Adipocyte (in vitro differentiated cells): ENCODE measurements at regions not wholly inside any gene's neighbourhood (a gene's known extent, or its start where the extent isn't known, plus 50 kb on each side); places are given as distances from the start of the nearest gene placed in this dataset.

Experiments
- DNase-seq: peaks from one replicate; pipeline ENCODE4 v3.0.0-alpha.2; 2015; ENCODE audit warnings: low read depth
- H3K27me3 ChIP-seq: replicated peaks from 2 replicates; pipeline ENCODE4 v1.7.0; 2013; ENCODE audit warnings: mild to moderate bottlenecking, low read length, moderate library complexity; ENCODE audit not compliant: control insufficient read depth, insufficient read depth
- H3K36me3 ChIP-seq: 2 replicates; pipeline ENCODE4 v1.7.0; 2013; ENCODE audit warnings: low read length, mild to moderate bottlenecking, moderate library complexity; ENCODE audit not compliant: control insufficient read depth, insufficient read depth, severe bottlenecking
- H3K4me1 ChIP-seq: 2 replicates; pipeline ENCODE4 v1.7.0; 2013; ENCODE audit warnings: mild to moderate bottlenecking, low read length, moderate library complexity; ENCODE audit not compliant: control insufficient read depth, insufficient read depth
- H3K4me3 ChIP-seq: 2 replicates; pipeline ENCODE4 v1.7.0; 2013; ENCODE audit warnings: mild to moderate bottlenecking, low read length, moderate library complexity
- H3K9ac ChIP-seq: 2 replicates; pipeline ENCODE4 v1.7.0; 2013; ENCODE audit warnings: mild to moderate bottlenecking, low read length, moderate library complexity
- H3K9me3 ChIP-seq: 2 replicates; pipeline ENCODE4 v1.7.0; 2013; ENCODE audit warnings: mild to moderate bottlenecking, low read length, moderate library complexity; ENCODE audit not compliant: control insufficient read depth

GRCh38 chr4:125140966-125141495, 173.7 kb upstream of the FAT4 start:
- Histone ChIP-seq H3K9me3 (no peaks in the 10 kb centered on the region), H3K27me3 (no peaks in the 10 kb centered on the region), H3K9ac (no peak overlapping the region), H3K36me3 (no peaks in the 10 kb centered on the region), H3K4me3 (no peak overlapping the region), H3K4me1 (no peaks in the 10 kb centered on the region)
- DNase-seq: peak; percentile 53

GRCh38 chr4:125135652-125136051, 179.1 kb upstream of the FAT4 start:
- Histone ChIP-seq H3K4me1 (no peaks in the 10 kb centered on the region), H3K27me3 (no peaks in the 10 kb centered on the region), H3K4me3 (no peak overlapping the region), H3K36me3 (no peaks in the 10 kb centered on the region), H3K9me3 (no peaks in the 10 kb centered on the region), H3K9ac (no peak overlapping the region)
- DNase-seq: no peak

- Histone ChIP-seq H3K4me3 (no peak overlapping the region), H3K4me1 (no peaks in the 10 kb centered on the region), H3K36me3 (no peaks in the 10 kb centered on the region), H3K9me3 (no peaks in the 10 kb centered on the region), H3K27me3 (no peaks in the 10 kb centered on the region), H3K9ac (no peak overlapping the region)
- DNase-seq: no peak
Measured at GRCh38 chr4:125132729-125133128, 182.0 kb upstream of the FAT4 start.

GRCh38 chr4:125131891-125132680, 182.7 kb upstream of the FAT4 start:
- H3K27me3 ChIP-seq: no peaks in the 10 kb centered on the region
- H3K36me3 ChIP-seq: no peaks in the 10 kb centered on the region
- H3K4me1 ChIP-seq: no peaks in the 10 kb centered on the region
- no peaks in the 10 kb centered on the region for H3K9me3 ChIP-seq
- H3K9ac ChIP-seq: no peak overlapping the region
- H3K4me3 ChIP-seq: no peak overlapping the region
- DNase-seq: peak; percentile 69

GRCh38 chr4:125125276-125125675, 189.5 kb upstream of the FAT4 start:
- Histone ChIP-seq H3K4me3 (peak overlapping the region; percentile 46), H3K9ac (no peak overlapping the region), H3K27me3 (no peaks in the 10 kb centered on the region), H3K9me3 (no peaks in the 10 kb centered on the region), H3K36me3 (no peaks in the 10 kb centered on the region), H3K4me1 (peaks cover 23% of the 10 kb centered on the region)
- peak; percentile 43 for DNase-seq

GRCh38 chr4:125123570-125124109, 191.1 kb upstream of the FAT4 start:
- peak; percentile 81 for DNase-seq
- H3K9ac ChIP-seq: no peak overlapping the region
- no peak overlapping the region for H3K4me3 ChIP-seq
- H3K4me1 ChIP-seq: peaks cover 23% of the 10 kb centered on the region
- no peaks in the 10 kb centered on the region for H3K9me3 ChIP-seq
- no peaks in the 10 kb centered on the region for H3K36me3 ChIP-seq
- no peaks in the 10 kb centered on the region for H3K27me3 ChIP-seq

GRCh38 chr4:125121581-125121980, 193.2 kb upstream of the FAT4 start:
- H3K4me1 ChIP-seq: peaks cover 23% of the 10 kb centered on the region
- H3K27me3 ChIP-seq: no peaks in the 10 kb centered on the region
- H3K36me3 ChIP-seq: no peaks in the 10 kb centered on the region
- no peak overlapping the region for H3K9ac ChIP-seq
- H3K9me3 ChIP-seq: no peaks in the 10 kb centered on the region
- H3K4me3 ChIP-seq: no peak overlapping the region
- no peak for DNase-seq

- H3K4me1 ChIP-seq: no peaks in the 10 kb centered on the region
- H3K4me3 ChIP-seq: no peak overlapping the region
- H3K27me3 ChIP-seq: no peaks in the 10 kb centered on the region
- no peaks in the 10 kb centered on the region for H3K9me3 ChIP-seq
- no peaks in the 10 kb centered on the region for H3K36me3 ChIP-seq
- DNase-seq: no peak
- no peak overlapping the region for H3K9ac ChIP-seq
Measured at GRCh38 chr4:125116431-125116830, 198.3 kb upstream of the FAT4 start.

GRCh38 chr4:125115941-125116340, 198.8 kb upstream of the FAT4 start:
- Histone ChIP-seq H3K36me3 (no peaks in the 10 kb centered on the region), H3K9me3 (no peaks in the 10 kb centered on the region), H3K4me3 (no peak overlapping the region), H3K4me1 (no peaks in the 10 kb centered on the region), H3K27me3 (no peaks in the 10 kb centered on the region), H3K9ac (no peak overlapping the region)
- DNase-seq: peak; percentile 55

GRCh38 chr4:125115476-125115875, 199.3 kb upstream of the FAT4 start:
- Histone ChIP-seq H3K4me1 (no peaks in the 10 kb centered on the region), H3K9me3 (no peaks in the 10 kb centered on the region), H3K9ac (no peak overlapping the region), H3K27me3 (no peaks in the 10 kb centered on the region), H3K4me3 (no peak overlapping the region), H3K36me3 (no peaks in the 10 kb centered on the region)
- DNase-seq: peak; percentile 51

GRCh38 chr4:125112536-125112935, 202.2 kb upstream of the FAT4 start:
- Histone ChIP-seq H3K4me3 (no peak overlapping the region), H3K9ac (no peak overlapping the region), H3K36me3 (no peaks in the 10 kb centered on the region), H3K9me3 (no peaks in the 10 kb centered on the region), H3K4me1 (no peaks in the 10 kb centered on the region), H3K27me3 (no peaks in the 10 kb centered on the region)
- DNase-seq: no peak
